AG04450 (cell line): ENCODE measurements at regions not wholly inside any gene's neighbourhood (a gene's known extent, or its start where the extent isn't known, plus 50 kb on each side); places are given as distances from the start of the nearest gene placed in this dataset.

ENCODE experiments used
- CTCF ChIA-PET: fragments of 300-600, 350-600 bp; formaldehyde crosslinking; extraction: SDS; loops from one replicate; lab custom pipeline; 2022; ENCODE audit warnings: antibody characterized with exemption, inconsistent platforms; lab: Charles Lee
- POLR2A ChIA-PET: fragments of 350-600 bp; formaldehyde crosslinking; extraction: SDS; loops from one replicate; lab custom pipeline; 2021; ENCODE audit warnings: antibody characterized with exemption, inconsistent platforms; lab: Yijun Ruan, JAX
- DNase-seq: peaks from one replicate; pipeline ENCODE4 v3.0.0-alpha.2; 2011; ENCODE audit warnings: low read depth, low spot score
- H3K27ac ChIP-seq: one replicate; pipeline ENCODE4 v1.5.1; 2012; ENCODE audit warnings: low read depth, low read length, control low read depth
- H3K27me3 ChIP-seq: one replicate; pipeline ENCODE4 v1.6.0; 2012; ENCODE audit warnings: low read length; ENCODE audit not compliant: control insufficient read depth, insufficient read depth
- H3K4me3 ChIP-seq: 2 replicates; pipeline ENCODE4 v1.5.1; 2011; ENCODE audit warnings: mild to moderate bottlenecking, low read depth, low read length, control low read depth
- H3K9me3 ChIP-seq: 2 replicates; pipeline ENCODE4 v1.5.1; 2012; ENCODE audit warnings: low read length; ENCODE audit not compliant: control insufficient read depth, insufficient read depth
- CTCF ChIP-seq: IDR thresholded peaks from 2 replicates; pipeline ENCODE4 v1.5.1; 2011; ENCODE audit warnings: low read depth, low read length, control low read depth, inconsistent platforms

GRCh38 chr7:85407391-85407790, 220.5 kb upstream of the SEMA3D start:
- CTCF ChIA-PET: no interaction called here
- no peak for TF ChIP-seq CTCF

GRCh38 chr7:85405016-85405902, 218.4 kb upstream of the SEMA3D start:
- no peak for DNase-seq
- H3K27me3 ChIP-seq: no peaks in the 10 kb centered on the region
- no peaks in the 10 kb centered on the region for H3K9me3 ChIP-seq
- no peak overlapping the region for H3K27ac ChIP-seq
- TF ChIP-seq CTCF: no peak
- POLR2A ChIA-PET: no interaction called here
- CTCF ChIA-PET: no interaction called here
- H3K4me3 ChIP-seq: no peak overlapping the region

More at GRCh38 chr7:85407391-85407790, 220.5 kb upstream of the SEMA3D start:
- no peaks in the 10 kb centered on the region for H3K9me3 ChIP-seq
- no peak for DNase-seq
- POLR2A ChIA-PET: no interaction called here
- H3K27me3 ChIP-seq: no peaks in the 10 kb centered on the region
- H3K4me3 ChIP-seq: no peak overlapping the region
- no peak overlapping the region for H3K27ac ChIP-seq

GRCh38 chr7:85396676-85397075, 209.8 kb upstream of the SEMA3D start:
- no peaks in the 10 kb centered on the region for H3K27me3 ChIP-seq
- ChIA-PET POLR2A (no interaction called here), CTCF (no interaction called here)
- no peak for TF ChIP-seq CTCF
- no peak overlapping the region for H3K4me3 ChIP-seq
- DNase-seq: no peak
- H3K27ac ChIP-seq: no peak overlapping the region
- H3K9me3 ChIP-seq: no peaks in the 10 kb centered on the region

- CTCF ChIA-PET: no interaction called here
- Histone ChIP-seq H3K27ac (no peak overlapping the region), H3K4me3 (no peak overlapping the region), H3K9me3 (no peaks in the 10 kb centered on the region), H3K27me3 (no peaks in the 10 kb centered on the region)
- TF ChIP-seq CTCF: no peak
- no peak for DNase-seq
- POLR2A ChIA-PET: no interaction called here
Measured at GRCh38 chr7:85392789-85393188, 205.9 kb upstream of the SEMA3D start.

- no peak for TF ChIP-seq CTCF
- POLR2A ChIA-PET: no interaction called here
- CTCF ChIA-PET: no interaction called here
- Histone ChIP-seq H3K4me3 (no peak overlapping the region), H3K27me3 (no peaks in the 10 kb centered on the region), H3K27ac (no peak overlapping the region), H3K9me3 (no peaks in the 10 kb centered on the region)
- DNase-seq: no peak
Measured at GRCh38 chr7:85392326-85392725, 205.5 kb upstream of the SEMA3D start.
